ENCODE measurements at regions not wholly inside any gene's neighbourhood (a gene's known extent, or its start where the extent isn't known, plus 50 kb on each side); places are given as distances from the start of the nearest gene placed in this dataset.

GRCh38 chr14:21915826-21916225 lies 242.2 kb upstream of the OR4E1 start:
- POLR2A ChIA-PET, result no interaction called here

More at GRCh38 chr14:21915826-21916225, 242.2 kb upstream of the OR4E1 start:
- peak overlapping the region; percentile 1 for H2AFZ ChIP-seq (ENCODE audit: insufficient read depth, low read depth, low read length, poor library complexity, severe bottlenecking)
- Mint-ChIP-seq H3K27ac (no peak overlapping the region), H3K4me1 (peaks cover 20% of the 10 kb centered on the region), H3K27me3 (peaks cover 10% of the 10 kb centered on the region), H3K9me3 (ENCODE audit: insufficient read depth) (no peaks in the 10 kb centered on the region), H3K4me3 (no peak overlapping the region)
- H3K36me3 ChIP-seq (replicated peaks in 1 of 2; ENCODE audit: control extremely low read depth in 1 of 2, control insufficient read depth in 1 of 2, extremely low read depth in 1 of 2, insufficient read depth in 2 of 2, low read length in 1 of 2), result no peaks in the 10 kb centered on the region
- H3K4me1 ChIP-seq (ENCODE audit: control insufficient read depth in 2 of 2, insufficient read depth in 2 of 2, low read length in 2 of 2), result peaks cover 11 to 19% of the 10 kb centered on the region in 2 donors
- TF ChIP-seq EZH2 (IDR thresholded peaks at IDR 0.05; ENCODE audit: borderline replicate concordance, insufficient read depth, low read depth, low read length, poor library complexity, severe bottlenecking) (no peak), CTCF (IDR thresholded peaks at IDR 0.05) (no peak)
- no peak overlapping the region for H3K4me2 ChIP-seq (replicated peaks; ENCODE audit: low read depth, low read length, poor library complexity, severe bottlenecking)
- intact Hi-C loops (cut with micrococcal nuclease), result loop anchor here (5.0 kb wide), 3 partner anchors 61 to 166 kb away; no protein-coding TSS in a partner anchor
- H3K4me3 ChIP-seq (ENCODE audit: control extremely low read depth in 1 of 5, extremely low read depth in 1 of 5, insufficient read depth in 1 of 5, low read depth in 2 of 5, low read length in 4 of 5), result no peak overlapping the region
- no peaks in the 10 kb centered on the region for H4K20me1 ChIP-seq (ENCODE audit: control insufficient read depth, insufficient read depth, low read length, poor library complexity, severe bottlenecking)
- no peak overlapping the region for H3K9ac ChIP-seq (ENCODE audit: low read length)
- DNase-seq (no peak), ATAC-seq (ENCODE audit: low read depth) (no peak)
- H3K27me3 ChIP-seq (replicated peaks in 1 of 4; ENCODE audit: control extremely low read depth in 1 of 4, control insufficient read depth in 3 of 4, insufficient read depth in 4 of 4, low read length in 3 of 4), result peaks cover 0 to 2% (median 0%) of the 10 kb centered on the region in 4 experiments
- H3K27ac ChIP-seq (ENCODE audit: low read length in 2 of 2), result no peak overlapping the region
- CTCF ChIA-PET, result interaction anchor here (1.2 to 14.3 kb wide), 6 partner anchors 12 to 62 kb away, joined by 4 to 252 read pairs (median 12); no protein-coding TSS in a partner anchor
- H3K9me3 ChIP-seq (ENCODE audit: control extremely low read depth in 1 of 3, control insufficient read depth in 2 of 3, insufficient read depth in 1 of 3, low read length in 2 of 3), result no peaks in the 10 kb centered on the region
- WGBS (ENCODE audit: insufficient coverage), result 92% methylated on average over 2 of the region's 2 CpGs
- H3K79me2 ChIP-seq (ENCODE audit: control insufficient read depth, insufficient read depth, low read length), result no peaks in the 10 kb centered on the region
